Heart right ventricle (tissue), 16 donors: ENCODE measurements at regions not wholly inside any gene's neighbourhood (a gene's known extent, or its start where the extent isn't known, plus 50 kb on each side); places are given as distances from the start of the nearest gene placed in this dataset.

Experiments
- ATAC-seq, 8 donors: fragments of 200-7000 bp; cut with Tn5 transposase; one replicate each; pipeline ENCODE4 v1.9.1; 2020; ENCODE audit warnings: mild to moderate bottlenecking in 8 of 8, moderate library complexity in 8 of 8, moderate number of reproducible peaks in 1 of 8
- DNase-seq, 2 donors: peaks; one replicate each; pipeline ENCODE4 v3.0.0-alpha.2; 2020
- H3K27ac ChIP-seq, 10 donors: fragments of 200-600 bp; sonication (generic) in 2 of 10; one replicate each; pipeline versions ENCODE4 v1.5.0 to v1.8.0; 2020 to 2022; ENCODE audit warnings: mild to moderate bottlenecking in 3 of 10
- H3K27me3 ChIP-seq, 7 donors: fragments of 200-600 bp; one replicate each; pipeline ENCODE4 v1.8.0; 2021 to 2022; ENCODE audit warnings: mild to moderate bottlenecking in 2 of 7
- H3K36me3 ChIP-seq, 9 donors: fragments of 200-600 bp; sonication (generic) in 1 of 9; one replicate each; pipeline versions ENCODE4 v1.5.0 to v1.8.0; 2020 to 2022; ENCODE audit warnings: mild to moderate bottlenecking in 2 of 9
- H3K4me1 ChIP-seq, 9 donors: fragments of 200-600 bp; sonication (generic) in 1 of 9; one replicate each; pipeline versions ENCODE4 v1.5.0 to v1.8.0; 2020 to 2022; ENCODE audit warnings: mild to moderate bottlenecking in 4 of 9
- H3K4me3 ChIP-seq, 10 donors: fragments of 200-600 bp; sonication (generic) in 2 of 10; one replicate each; pipeline versions ENCODE4 v1.5.0 to v1.8.0; 2020 to 2022; ENCODE audit warnings: mild to moderate bottlenecking in 7 of 10, moderate library complexity in 2 of 10
- H3K9me3 ChIP-seq, 11 donors: fragments of 200-600 bp in 10 of 11; sonication (generic) in 2 of 11; one replicate each; pipeline versions ENCODE4 v1.5.0 to v1.8.0; 2013 to 2022; ENCODE audit warnings: mild to moderate bottlenecking in 2 of 11, control low read depth in 1 of 11, moderate library complexity in 1 of 11
- WGBS, 2 donors: extraction: QIAGEN DNeasy Blood & Tissue Kit; methylation state at CpG; one replicate each; pipeline ENCODE4 v1.1.7; 2013; ENCODE audit warnings: inconsistent platforms in 1 of 2; 5-methylcytosine and 5-hydroxymethylcytosine counted together
- intact Hi-C, 10 donors: fragments of 100-400 bp; cut with DNase I; formaldehyde crosslinking; loops; one replicate each; pipeline versions ENCODE4 v1.11.1 to v1.14.2; 2022
- TF ChIP-seq, protein P1 (sequence below), 9 donors: fragments of 200-600 bp; sonication (generic) in 2 of 9; IDR thresholded peaks; one replicate each; pipeline versions ENCODE4 v1.5.0 to v1.8.0; 2021 to 2022; ENCODE audit warnings: antibody characterized with exemption in 9 of 9, mild to moderate bottlenecking in 5 of 9, moderate library complexity in 1 of 9
- donor health status: Arrhythmogenic right ventricular cardiomyopathy.
- donor health status: ischemic (EF 13 %, LVEDD 7.1; RV severe dilation, severe dysfunction).
- donor health status: healthy with polysubstance abuse.
- donor health status: DM: no; HTN: yes; CAD: no.
- donor health status: DM: no; HTN: no; CAD: no.
- donor health status: ischemic (EF 25% LVEDD 6.9; RV normal size, moderate dysfunction).
- donor health status: ischemic (EF 25% LVEDD 5.7; RV mildly dilated, moderate dysfunction).
- donor health status: healthy.
- donor health status: DM: yes; HTN: yes; CAD: no.
- donor health status: Ischemic cardiomyopathy.
- donor health status: ischemic (EF 35%, LVEDD 5.7; RV mildly dilated, moderate dysfunction).
- donor health status: nonischemic (EF 11% LVEDD 7.7; RV severe dilation, severe dysfunction).
- donor health status: DM: yes; HTN: yes; CAD: no.
- donor health status: PGD.
- donor health status: ischemic (EF 29% LVEDD 5.4; RV normal size, mild dysfunction).
- donor health status: nonischemic (EF 23%, LVEDD 6.1; RV moderate dilation, normal function).

DNA sequence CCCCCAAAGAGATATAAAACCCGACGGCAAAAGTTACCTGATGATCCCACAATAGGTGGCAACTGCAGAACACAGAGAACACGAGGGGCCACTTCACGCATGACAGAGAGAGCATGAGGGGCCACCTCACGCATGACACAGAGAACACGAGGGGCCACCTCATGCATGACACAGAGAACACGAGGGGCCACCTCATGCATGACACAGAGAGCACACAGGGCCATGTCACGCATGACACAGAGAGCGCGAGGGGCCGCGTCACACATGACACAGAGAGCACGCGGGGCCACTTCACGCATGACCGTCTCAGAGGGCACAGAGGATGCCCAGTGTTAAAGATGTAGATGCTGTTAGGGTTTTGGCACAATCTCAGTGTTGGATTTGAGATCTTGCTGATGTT, 1359.5 kb downstream of the TBC1D22A start:
- Histone ChIP-seq H3K4me1 (no peaks in the 10 kb centered on the region), H3K9me3 (peaks cover 0 to 24% (median 0%) of the 10 kb centered on the region in 11 donors), H3K36me3 (no peaks in the 10 kb centered on the region), H3K27ac (no peak overlapping the region), H3K4me3 (no peak overlapping the region), H3K27me3 (peaks cover 0 to 31% (median 5%) of the 10 kb centered on the region in 7 donors)
- ATAC-seq, result no peak
- TF ChIP-seq, protein P1, sequence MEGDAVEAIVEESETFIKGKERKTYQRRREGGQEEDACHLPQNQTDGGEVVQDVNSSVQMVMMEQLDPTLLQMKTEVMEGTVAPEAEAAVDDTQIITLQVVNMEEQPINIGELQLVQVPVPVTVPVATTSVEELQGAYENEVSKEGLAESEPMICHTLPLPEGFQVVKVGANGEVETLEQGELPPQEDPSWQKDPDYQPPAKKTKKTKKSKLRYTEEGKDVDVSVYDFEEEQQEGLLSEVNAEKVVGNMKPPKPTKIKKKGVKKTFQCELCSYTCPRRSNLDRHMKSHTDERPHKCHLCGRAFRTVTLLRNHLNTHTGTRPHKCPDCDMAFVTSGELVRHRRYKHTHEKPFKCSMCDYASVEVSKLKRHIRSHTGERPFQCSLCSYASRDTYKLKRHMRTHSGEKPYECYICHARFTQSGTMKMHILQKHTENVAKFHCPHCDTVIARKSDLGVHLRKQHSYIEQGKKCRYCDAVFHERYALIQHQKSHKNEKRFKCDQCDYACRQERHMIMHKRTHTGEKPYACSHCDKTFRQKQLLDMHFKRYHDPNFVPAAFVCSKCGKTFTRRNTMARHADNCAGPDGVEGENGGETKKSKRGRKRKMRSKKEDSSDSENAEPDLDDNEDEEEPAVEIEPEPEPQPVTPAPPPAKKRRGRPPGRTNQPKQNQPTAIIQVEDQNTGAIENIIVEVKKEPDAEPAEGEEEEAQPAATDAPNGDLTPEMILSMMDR (IDR thresholded peaks at IDR 0.05), result no peak
- no peak for DNase-seq
- 90 to 92% methylated on average over 16 of the region's 16 CpGs for WGBS, 2 donors
- intact Hi-C loops, result no loop called here

DNA sequence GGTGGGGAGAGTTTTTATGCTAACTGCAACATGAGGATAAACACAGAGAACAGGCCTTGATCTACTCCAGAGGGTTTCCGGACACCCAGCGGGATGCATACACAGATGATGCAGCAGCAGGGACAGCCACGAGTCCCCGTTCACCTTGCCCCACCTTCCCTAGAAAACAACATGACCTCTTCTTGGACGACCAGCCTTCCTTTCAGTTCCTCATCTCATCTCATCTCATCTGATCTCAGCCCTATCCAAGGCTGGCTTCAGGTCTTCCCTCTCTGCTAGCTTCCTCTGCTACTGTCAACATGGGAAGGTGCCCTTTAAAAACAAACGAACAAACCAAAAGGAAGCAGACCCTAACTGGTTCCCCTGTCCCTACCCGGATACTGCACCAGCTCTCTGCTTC, 1356.2 kb downstream of the TBC1D22A start:
- Histone ChIP-seq H3K27ac (no peak overlapping the region), H3K9me3 (peaks cover 0 to 19% (median 0%) of the 10 kb centered on the region in 11 donors), H3K36me3 (no peaks in the 10 kb centered on the region), H3K4me3 (no peak overlapping the region), H3K4me1 (no peaks in the 10 kb centered on the region), H3K27me3 (peaks cover 0 to 30% (median 0%) of the 10 kb centered on the region in 7 donors)
- TF ChIP-seq, protein P1 (IDR thresholded peaks at IDR 0.05), result no peak
- 72% methylated on average over 7 of the region's 7 CpGs for WGBS, 2 donors
- no peak for DNase-seq
- intact Hi-C loops, result no loop called here
- no peak for ATAC-seq

GRCh38 chr22:48116871-48117270, 1354.4 kb downstream of the TBC1D22A start:
- H3K27ac ChIP-seq, result no peak overlapping the region
- intact Hi-C loops, result no loop called here
- H3K4me1 ChIP-seq, result no peaks in the 10 kb centered on the region
- H3K27me3 ChIP-seq, result peaks cover 0 to 30% (median 0%) of the 10 kb centered on the region in 7 donors
- ATAC-seq (no peak), DNase-seq (no peak)
- 73 to 77% methylated on average over 4 of the region's 4 CpGs for WGBS, 2 donors
- H3K9me3 ChIP-seq, result peaks cover 0 to 13% (median 0%) of the 10 kb centered on the region in 11 donors
- TF ChIP-seq, protein P1 (IDR thresholded peaks at IDR 0.05), result no peak
- no peak overlapping the region for H3K4me3 ChIP-seq
- no peaks in the 10 kb centered on the region for H3K36me3 ChIP-seq

- Histone ChIP-seq H3K36me3 (no peaks in the 10 kb centered on the region), H3K27ac (no peak overlapping the region), H3K4me1 (no peaks in the 10 kb centered on the region), H3K9me3 (peaks cover 0 to 26% (median 5%) of the 10 kb centered on the region in 11 donors), H3K27me3 (peaks cover 0 to 18% (median 0%) of the 10 kb centered on the region in 7 donors), H3K4me3 (no peak overlapping the region)
- 68 to 75% methylated on average over 8 of the region's 8 CpGs for WGBS, 2 donors
- TF ChIP-seq, protein P1 (IDR thresholded peaks at IDR 0.05), result no peak
- ATAC-seq, result no peak
- intact Hi-C loops, result no loop called here
- no peak for DNase-seq
Measured at GRCh38 chr22:48112687-48113521, 1350.5 kb downstream of the TBC1D22A start.
